GM12874 (cell line): ENCODE measurements at regions not wholly inside any gene's neighbourhood (a gene's known extent, or its start where the extent isn't known, plus 50 kb on each side); places are given as distances from the start of the nearest gene placed in this dataset.

ENCODE experiments used
- CTCF ChIP-seq: IDR thresholded peaks from 2 replicates; pipeline ENCODE4 v1.5.1; 2011; ENCODE audit warnings: low read depth, mild to moderate bottlenecking, control low read depth, low read length, moderate library complexity; ENCODE audit not compliant: insufficient read depth

GRCh38 chr4:54800831-54801530 lies 143.2 kb downstream of the KIT start:
- TF ChIP-seq CTCF, result no peak

- TF ChIP-seq CTCF, result no peak
Observed at GRCh38 chr4:54794579-54794978, 136.8 kb downstream of the KIT start.

GRCh38 chr4:54793856-54794422 lies 136.2 kb downstream of the KIT start:
- TF ChIP-seq CTCF, result no peak
